DND-41 (cell line): ENCODE measurements at regions not wholly inside any gene's neighbourhood (a gene's known extent, or its start where the extent isn't known, plus 50 kb on each side); places are given as distances from the start of the nearest gene placed in this dataset.

Source experiments
- CTCF ChIP-seq: IDR thresholded peaks from 2 replicates; pipeline ENCODE4 v1.5.1; 2012; ENCODE audit warnings: borderline replicate concordance, low read length, moderate library complexity, mild to moderate bottlenecking; ENCODE audit not compliant: poor library complexity, severe bottlenecking; ENCODE audit errors: extremely low read depth
- EZH2 ChIP-seq: IDR thresholded peaks from 3 replicates; pipeline ENCODE4 v1.6.1; 2012; ENCODE audit warnings: borderline replicate concordance, low read depth, mild to moderate bottlenecking, moderate library complexity, low read length, inconsistent platforms; ENCODE audit not compliant: severe bottlenecking

GRCh38 chr15:47184003-47184907, 533.0 kb upstream of the SEMA6D start:
- no peak for TF ChIP-seq CTCF
- TF ChIP-seq EZH2, result no peak
